Naive thymus-derived CD4-positive, alpha-beta T cell (primary cell): ENCODE measurements at regions not wholly inside any gene's neighbourhood (a gene's known extent, or its start where the extent isn't known, plus 50 kb on each side); places are given as distances from the start of the nearest gene placed in this dataset.

Source experiments
- ATAC-seq: fragments of 150-1000 bp; cut with Tn5 transposase; 2 replicates; pipeline ENCODE4 v1.10.0; 2021; ENCODE audit warnings: mild to moderate bottlenecking, moderate library complexity
- CTCF ChIA-PET: fragments of 350-600 bp; sonication (Branson Sonifier 250); formaldehyde crosslinking; loops from one replicate; lab custom pipeline; 2021; ENCODE audit warnings: antibody characterized with exemption; lab: Charles Lee
- POLR2A ChIA-PET: fragments of 350-600 bp; sonication (Branson Sonifier 250); formaldehyde crosslinking; loops from one replicate; lab custom pipeline; 2021; ENCODE audit warnings: antibody characterized with exemption, inconsistent platforms; lab: Charles Lee
- DNase-seq, 9 donors: peaks; one replicate each; pipeline versions ENCODE4 v3.0.0 to v3.0.0-alpha.2; 2020 to 2022; ENCODE audit warnings: mixed read lengths in 1 of 9
- H3K27ac ChIP-seq: one replicate; pipeline ENCODE4 v1.7.0; 2013; ENCODE audit warnings: mild to moderate bottlenecking, low read depth, low read length, moderate library complexity
- H3K27me3 ChIP-seq, 2 donors: one replicate each; pipeline ENCODE4 v1.7.0; 2013; ENCODE audit warnings: low read length in 2 of 2, mild to moderate bottlenecking in 2 of 2, moderate library complexity in 2 of 2; ENCODE audit not compliant: control insufficient read depth in 2 of 2, insufficient read depth in 2 of 2
- H3K36me3 ChIP-seq, 3 experiments: 1 replicate in 2 of 3; 2 replicates in 1 of 3; pipeline ENCODE4 v1.7.0; 2013; ENCODE audit warnings: low read length in 3 of 3, mild to moderate bottlenecking in 3 of 3, moderate library complexity in 1 of 3; ENCODE audit not compliant: insufficient read depth in 3 of 3, control insufficient read depth in 2 of 3
- H3K4me1 ChIP-seq, 2 donors: one replicate each; pipeline ENCODE4 v1.7.0; 2013; ENCODE audit warnings: low read length in 2 of 2, mild to moderate bottlenecking in 2 of 2, moderate library complexity in 1 of 2; ENCODE audit not compliant: control insufficient read depth in 2 of 2, insufficient read depth in 2 of 2
- H3K4me3 ChIP-seq: 2 replicates; pipeline ENCODE4 v1.7.0; 2013; ENCODE audit warnings: mild to moderate bottlenecking, low read length
- H3K9me3 ChIP-seq, 3 experiments: 1 replicate in 2 of 3; 2 replicates in 1 of 3; pipeline ENCODE4 v1.7.0; 2013; ENCODE audit warnings: low read length in 3 of 3; ENCODE audit not compliant: control insufficient read depth in 2 of 3
- H3K27ac Mint-ChIP-seq, 9 donors: one replicate each; pipeline ENCODE4 v1.8.0; 2020 to 2022; ENCODE audit warnings: mixed read lengths in 9 of 9, mild to moderate bottlenecking in 8 of 9, moderate library complexity in 5 of 9, inconsistent platforms in 2 of 9
- H3K27me3 Mint-ChIP-seq, 5 donors: one replicate each; pipeline ENCODE4 v1.8.0; 2021 to 2022; ENCODE audit warnings: mixed read lengths in 5 of 5, mild to moderate bottlenecking in 1 of 5
- H3K36me3 Mint-ChIP-seq, 5 donors: one replicate each; pipeline ENCODE4 v1.8.0; 2020 to 2022; ENCODE audit warnings: mixed read lengths in 5 of 5, mild to moderate bottlenecking in 3 of 5, inconsistent platforms in 1 of 5
- H3K4me1 Mint-ChIP-seq, 7 donors: one replicate each; pipeline ENCODE4 v1.8.0; 2020 to 2022; ENCODE audit warnings: mixed read lengths in 7 of 7, mild to moderate bottlenecking in 3 of 7, inconsistent platforms in 1 of 7
- H3K4me3 Mint-ChIP-seq, 10 donors: one replicate each; pipeline ENCODE4 v1.8.0; 2020 to 2022; ENCODE audit warnings: mild to moderate bottlenecking in 10 of 10, mixed read lengths in 10 of 10, moderate library complexity in 6 of 10, inconsistent platforms in 2 of 10
- H3K9me3 Mint-ChIP-seq, 11 donors: one replicate each; pipeline ENCODE4 v1.8.0; 2020 to 2022; ENCODE audit warnings: mixed read lengths in 11 of 11, mild to moderate bottlenecking in 4 of 11, inconsistent platforms in 1 of 11, moderate library complexity in 1 of 11
- intact Hi-C, 2 donors: fragments of 100-400 bp; cut with micrococcal nuclease; formaldehyde crosslinking; loops; one replicate each; pipeline ENCODE4 v1.15.1; 2023

DNA sequence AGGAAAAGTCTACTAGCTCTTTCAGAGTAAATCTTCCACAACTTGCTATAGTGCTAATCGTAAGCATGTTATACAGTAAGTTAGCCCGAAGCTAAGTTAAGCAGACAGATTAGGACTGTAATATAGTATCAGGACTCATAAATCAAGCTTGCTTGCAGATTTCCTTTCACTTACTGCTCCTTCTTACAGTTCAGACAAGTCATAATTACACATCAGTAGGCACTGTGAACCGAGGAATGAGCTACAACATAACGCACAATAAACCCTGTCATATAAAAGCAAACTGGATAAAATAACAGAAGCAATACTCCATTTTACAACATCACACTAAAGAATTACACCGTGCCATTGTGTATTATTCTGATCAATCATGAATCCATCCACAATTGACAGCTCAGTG, 832.6 kb upstream of the ZEB2 start:
- no peaks in the 10 kb centered on the region for H3K9me3 ChIP-seq

DNA sequence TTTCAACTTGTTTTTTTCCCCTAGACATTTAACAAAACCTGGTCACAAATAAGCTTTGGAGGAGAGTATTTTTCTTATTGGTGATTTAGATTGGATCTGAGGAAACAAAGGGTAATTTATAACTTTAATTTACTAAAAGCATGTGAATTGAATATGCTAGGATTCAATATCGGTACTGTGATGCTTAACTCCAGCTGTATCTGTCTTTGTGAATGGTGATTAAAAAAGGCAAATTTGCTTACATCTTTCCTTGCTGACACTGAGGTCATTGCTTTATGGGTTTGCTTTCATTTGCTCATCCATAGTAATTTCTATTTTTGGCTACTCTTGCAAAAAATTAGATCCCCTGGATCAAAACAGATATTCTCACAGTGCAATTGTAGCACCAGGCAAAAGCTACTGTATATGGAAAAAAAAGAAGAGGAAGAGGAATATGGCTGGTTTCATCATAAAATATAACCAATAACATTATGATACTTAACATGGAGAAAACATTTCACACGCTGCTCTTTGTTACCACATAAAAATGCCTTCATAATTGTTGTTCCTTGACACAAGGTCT, 832.0 kb upstream of the ZEB2 start:
- no peaks in the 10 kb centered on the region for H3K27me3 ChIP-seq
- H3K27ac Mint-ChIP-seq: no peak overlapping the region
- no peaks in the 10 kb centered on the region for H3K4me1 Mint-ChIP-seq
- no peak overlapping the region for H3K4me3 ChIP-seq
- no peaks in the 10 kb centered on the region for H3K9me3 ChIP-seq
- no peaks in the 10 kb centered on the region for H3K4me1 ChIP-seq
- CTCF ChIA-PET: no interaction called here
- no peaks in the 10 kb centered on the region for H3K36me3 ChIP-seq
- POLR2A ChIA-PET: no interaction called here
- H3K27ac ChIP-seq: no peak overlapping the region
- H3K9me3 Mint-ChIP-seq: no peaks in the 10 kb centered on the region
- DNase-seq (no peak), ATAC-seq (no peak)
- intact Hi-C loops: no loop called here
- H3K4me3 Mint-ChIP-seq: no peak overlapping the region
- H3K27me3 Mint-ChIP-seq: no peaks in the 10 kb centered on the region
- no peaks in the 10 kb centered on the region for H3K36me3 Mint-ChIP-seq

More for the DNA sequence above, 832.6 kb upstream of the ZEB2 start:
- H3K36me3 Mint-ChIP-seq: no peaks in the 10 kb centered on the region
- H3K4me3 Mint-ChIP-seq: no peak overlapping the region
- intact Hi-C loops: no loop called here
- Histone ChIP-seq H3K27ac (no peak overlapping the region), H3K4me3 (no peak overlapping the region), H3K27me3 (no peaks in the 10 kb centered on the region), H3K36me3 (no peaks in the 10 kb centered on the region), H3K4me1 (no peaks in the 10 kb centered on the region)
- H3K27me3 Mint-ChIP-seq: no peaks in the 10 kb centered on the region
- no peaks in the 10 kb centered on the region for H3K9me3 Mint-ChIP-seq
- no peak for ATAC-seq
- no peaks in the 10 kb centered on the region for H3K4me1 Mint-ChIP-seq
- ChIA-PET CTCF (no interaction called here), POLR2A (no interaction called here)
- no peak for DNase-seq
- no peak overlapping the region for H3K27ac Mint-ChIP-seq

- Mint-ChIP-seq H3K27me3 (no peaks in the 10 kb centered on the region), H3K4me1 (no peaks in the 10 kb centered on the region), H3K9me3 (no peaks in the 10 kb centered on the region), H3K27ac (no peak overlapping the region), H3K4me3 (no peak overlapping the region), H3K36me3 (no peaks in the 10 kb centered on the region)
- Histone ChIP-seq H3K9me3 (no peaks in the 10 kb centered on the region), H3K4me1 (no peaks in the 10 kb centered on the region), H3K27ac (no peak overlapping the region), H3K4me3 (no peak overlapping the region), H3K27me3 (no peaks in the 10 kb centered on the region), H3K36me3 (no peaks in the 10 kb centered on the region)
- ATAC-seq (no peak), DNase-seq (no peak)
- ChIA-PET POLR2A (no interaction called here), CTCF (no interaction called here)
- intact Hi-C loops: no loop called here
These were observed 830.1 kb upstream of the ZEB2 start for GRCh38 chr2:145350011-145350410.

- Mint-ChIP-seq H3K27ac (no peak overlapping the region), H3K4me3 (no peak overlapping the region), H3K27me3 (peaks cover 0 to 3% (median 0%) of the 10 kb centered on the region in 5 donors), H3K4me1 (no peaks in the 10 kb centered on the region), H3K36me3 (no peaks in the 10 kb centered on the region), H3K9me3 (peaks cover 0 to 13% (median 3%) of the 10 kb centered on the region in 11 donors)
- Histone ChIP-seq H3K36me3 (no peaks in the 10 kb centered on the region), H3K4me3 (no peak overlapping the region), H3K27me3 (no peaks in the 10 kb centered on the region), H3K27ac (no peak overlapping the region), H3K4me1 (no peaks in the 10 kb centered on the region), H3K9me3 (no peaks in the 10 kb centered on the region)
- intact Hi-C loops: no loop called here
- no peak for ATAC-seq
- CTCF ChIA-PET: no interaction called here
- POLR2A ChIA-PET: no interaction called here
- no peak for DNase-seq
These were observed 824.3 kb upstream of the ZEB2 start for GRCh38 chr2:145344076-145344724.

DNA sequence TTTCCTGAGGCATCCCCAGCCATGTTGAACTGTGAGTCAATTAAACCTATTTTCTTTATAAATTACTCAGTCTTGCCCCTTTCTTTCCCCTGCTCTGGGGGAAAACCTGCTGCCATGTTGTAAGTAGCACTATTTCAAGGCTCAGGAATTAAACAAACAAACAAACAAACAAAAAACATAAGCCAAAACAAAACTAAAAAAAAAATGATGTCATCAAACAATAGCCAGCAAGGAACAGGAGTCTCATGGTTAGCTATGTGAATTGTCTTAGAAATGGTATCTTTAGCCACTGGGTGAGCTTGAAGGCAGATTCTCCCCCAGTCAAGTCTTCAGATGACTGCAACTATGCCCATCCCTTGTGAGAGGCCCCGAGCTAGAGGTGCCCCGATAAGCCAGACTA, 823.4 kb upstream of the ZEB2 start:
- no peak for ATAC-seq
- no peak overlapping the region for H3K4me3 Mint-ChIP-seq
- Histone ChIP-seq H3K36me3 (no peaks in the 10 kb centered on the region), H3K4me1 (no peaks in the 10 kb centered on the region), H3K27me3 (no peaks in the 10 kb centered on the region), H3K27ac (no peak overlapping the region), H3K9me3 (no peaks in the 10 kb centered on the region), H3K4me3 (no peak overlapping the region)
- peaks cover 0 to 3% (median 0%) of the 10 kb centered on the region in 5 donors for H3K27me3 Mint-ChIP-seq
- POLR2A ChIA-PET: no interaction called here
- no peak for DNase-seq
- H3K9me3 Mint-ChIP-seq: peaks cover 0 to 13% (median 3%) of the 10 kb centered on the region in 11 donors
- no peak overlapping the region for H3K27ac Mint-ChIP-seq
- H3K4me1 Mint-ChIP-seq: no peaks in the 10 kb centered on the region
- intact Hi-C loops: no loop called here
- H3K36me3 Mint-ChIP-seq: no peaks in the 10 kb centered on the region
- CTCF ChIA-PET: no interaction called here

GRCh38 chr2:145341536-145341935, 821.6 kb upstream of the ZEB2 start:
- DNase-seq (no peak), ATAC-seq (no peak)
- Histone ChIP-seq H3K27ac (no peak overlapping the region), H3K4me1 (no peaks in the 10 kb centered on the region), H3K36me3 (no peaks in the 10 kb centered on the region), H3K4me3 (no peak overlapping the region), H3K27me3 (no peaks in the 10 kb centered on the region), H3K9me3 (no peaks in the 10 kb centered on the region)
- no peaks in the 10 kb centered on the region for H3K36me3 Mint-ChIP-seq
- no peaks in the 10 kb centered on the region for H3K4me1 Mint-ChIP-seq
- CTCF ChIA-PET: no interaction called here
- H3K27ac Mint-ChIP-seq: peak overlapping the region in 1 of 9 donors; percentile 47
- H3K9me3 Mint-ChIP-seq: peaks cover 0 to 13% (median 3%) of the 10 kb centered on the region in 11 donors
- POLR2A ChIA-PET: no interaction called here
- H3K27me3 Mint-ChIP-seq: peaks cover 0 to 3% (median 0%) of the 10 kb centered on the region in 5 donors
- intact Hi-C loops: no loop called here
- H3K4me3 Mint-ChIP-seq: no peak overlapping the region

DNA sequence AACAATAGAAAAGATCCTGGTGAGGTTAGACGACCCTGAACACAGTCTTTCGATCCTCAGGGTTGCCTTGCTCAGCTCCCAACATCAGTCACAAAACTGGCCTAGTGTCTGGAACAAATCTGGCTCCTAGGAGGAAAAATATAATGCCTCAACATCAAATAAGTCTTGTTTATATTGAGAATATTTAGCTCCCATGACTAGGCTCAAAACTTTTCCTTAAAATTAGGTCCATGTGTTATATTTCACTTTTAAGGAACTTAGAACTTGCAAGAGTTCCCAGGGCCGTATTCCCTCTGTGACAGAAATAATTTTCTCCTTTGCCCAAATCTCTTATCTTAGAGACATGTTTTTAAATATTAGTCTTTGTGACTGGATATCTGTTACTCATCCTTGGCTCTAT, 819.7 kb upstream of the ZEB2 start:
- Mint-ChIP-seq H3K27me3 (peaks cover 0 to 5% (median 0%) of the 10 kb centered on the region in 5 donors), H3K4me1 (no peaks in the 10 kb centered on the region), H3K4me3 (no peak overlapping the region), H3K27ac (no peak overlapping the region), H3K36me3 (no peaks in the 10 kb centered on the region), H3K9me3 (peaks cover 0 to 12% (median 2%) of the 10 kb centered on the region in 11 donors)
- Histone ChIP-seq H3K27ac (no peak overlapping the region), H3K9me3 (no peaks in the 10 kb centered on the region), H3K4me1 (no peaks in the 10 kb centered on the region), H3K36me3 (no peaks in the 10 kb centered on the region), H3K27me3 (no peaks in the 10 kb centered on the region), H3K4me3 (no peak overlapping the region)
- ATAC-seq (no peak), DNase-seq (no peak)
- ChIA-PET CTCF (no interaction called here), POLR2A (no interaction called here)
- intact Hi-C loops: no loop called here
